A549 (cell line): ENCODE measurements at regions not wholly inside any gene's neighbourhood (a gene's known extent, or its start where the extent isn't known, plus 50 kb on each side); places are given as distances from the start of the nearest gene placed in this dataset.

Source experiments
- ATAC-seq, 2 experiments: fragments of 200-7000 bp in 1 of 2; fragments of >200 bp in 1 of 2; cut with Nextera tagmentation in 1 of 2; cut with Tn5 transposase in 1 of 2; 3 replicates each; pipeline versions ENCODE4 v1.8.0 to v1.9.1; 2018 to 2020; ENCODE audit warnings: mild to moderate bottlenecking in 1 of 2, moderate library complexity in 1 of 2
- CTCF ChIA-PET: fragments of 300-600 bp; sonication (Branson Sonifier 250); formaldehyde crosslinking; extraction: SDS; loops from one replicate; lab custom pipeline; 2021; ENCODE audit warnings: antibody characterized with exemption, inconsistent platforms; lab: Yijun Ruan, JAX
- POLR2A ChIA-PET: fragments of 350-600 bp; formaldehyde crosslinking; extraction: SDS; loops from one replicate; lab custom pipeline; 2021; ENCODE audit warnings: antibody characterized with exemption, inconsistent platforms; lab: Yijun Ruan, JAX
- DNase-seq, 2 experiments: peaks; one replicate each; pipeline versions ENCODE4 v3.0.0 to v3.0.0-alpha.2; 2011 to 2016; ENCODE audit warnings: low read depth in 1 of 2, low spot score in 1 of 2
- FAIRE-seq: peaks from 2 replicates; lab custom pipeline; 2011; peaks lifted over from hg19 to GRCh38; lab: Jason Lieb, UNC
- H3K27ac ChIP-seq, 2 experiments: fragments of >200 bp; sonication (Bioruptor Twin); formaldehyde crosslinking; 3 replicates each; pipeline ENCODE4 v1.5.1; 2016 to 2017
- H3K4me1 ChIP-seq: fragments of >200 bp; sonication (Bioruptor Twin); formaldehyde crosslinking; 3 replicates; pipeline ENCODE4 v1.6.1; 2016
- H3K4me2 ChIP-seq: fragments of >200 bp; sonication (Bioruptor Twin); formaldehyde crosslinking; 3 replicates; pipeline ENCODE4 v1.6.1; 2016
- H3K4me3 ChIP-seq: fragments of >200 bp; sonication (Bioruptor Twin); formaldehyde crosslinking; 3 replicates; pipeline ENCODE4 v1.5.1; 2016
- H3K9me3 ChIP-seq: fragments of >200 bp; sonication (Bioruptor Twin); formaldehyde crosslinking; 3 replicates; pipeline ENCODE4 v1.6.1; 2016
- ATOH8 ChIP-seq: fragments of 250-450 bp; sonication (Bioruptor Pico); IDR thresholded peaks from 2 replicates; pipeline ENCODE4 v1.5.0; 2020; ENCODE audit warnings: low read depth, mild to moderate bottlenecking, moderate library complexity
- BCL3 ChIP-seq: fragments of >200 bp; sonication (Bioruptor Twin); formaldehyde crosslinking; IDR thresholded peaks from 3 replicates; pipeline ENCODE4 v1.6.1; 2016
- BHLHE40 ChIP-seq: IDR thresholded peaks from 2 replicates; pipeline ENCODE4 v1.6.1; 2012; ENCODE audit warnings: low read depth, low read length, inconsistent platforms
- CBX2 ChIP-seq: fragments of 200-600 bp; sonication (generic); IDR thresholded peaks from 2 replicates; pipeline ENCODE4 v1.6.1; 2016; ENCODE audit warnings: low read depth, mild to moderate bottlenecking, borderline replicate concordance
- CEBPB ChIP-seq, 2 experiments: fragments of >200 bp in 1 of 2; sonication (Bioruptor Twin) in 1 of 2; formaldehyde crosslinking in 1 of 2; IDR thresholded peaks; 2 replicates each; pipeline ENCODE4 v1.6.1; 2012 to 2016
- CHD4 ChIP-seq: fragments of 200-600 bp; sonication (generic); IDR thresholded peaks from 2 replicates; pipeline ENCODE4 v1.6.1; 2016; ENCODE audit warnings: antibody characterized with exemption, mild to moderate bottlenecking, borderline replicate concordance
- EP300 ChIP-seq, 2 experiments: fragments of >200 bp; sonication (Bioruptor Twin); formaldehyde crosslinking; IDR thresholded peaks; 2 replicates in 1 of 2; 3 replicates in 1 of 2; pipeline ENCODE4 v1.6.1; 2016 to 2017
- GATA3 ChIP-seq: IDR thresholded peaks from 2 replicates; pipeline ENCODE4 v1.6.1; 2012; ENCODE audit warnings: borderline replicate concordance
- HDAC2 ChIP-seq: fragments of 200-600 bp; sonication (generic); IDR thresholded peaks from 2 replicates; pipeline ENCODE4 v1.6.1; 2016
- HMGXB4 ChIP-seq: fragments of 250-450 bp; sonication (Bioruptor Pico); IDR thresholded peaks from 2 replicates; pipeline ENCODE4 v1.5.0; 2021; ENCODE audit warnings: mild to moderate bottlenecking, moderate library complexity, borderline replicate concordance
- JUN ChIP-seq, 2 experiments: fragments of >200 bp; sonication (Bioruptor Twin); formaldehyde crosslinking; IDR thresholded peaks; 2 replicates in 1 of 2; 3 replicates in 1 of 2; pipeline ENCODE4 v1.6.1; 2016 to 2017
- KDM1A ChIP-seq: fragments of 200-600 bp; sonication (generic); IDR thresholded peaks from 2 replicates; pipeline ENCODE4 v1.6.1; 2016; ENCODE audit warnings: low read depth, mild to moderate bottlenecking
- MAX ChIP-seq: IDR thresholded peaks from 2 replicates; pipeline ENCODE4 v1.6.1; 2012
- NR3C1 ChIP-seq: fragments of >200 bp; sonication (Bioruptor Twin); formaldehyde crosslinking; IDR thresholded peaks from 3 replicates; pipeline ENCODE4 v1.6.1; 2017
- RAD21 ChIP-seq, 2 experiments: fragments of >200 bp in 1 of 2; sonication (Bioruptor Twin) in 1 of 2; formaldehyde crosslinking in 1 of 2; IDR thresholded peaks in 1 of 2; conservative IDR thresholded peaks in 1 of 2; 2 replicates in 1 of 2; 3 replicates in 1 of 2; pipeline ENCODE4 v1.6.1; 2012 to 2018; ENCODE audit warnings: inconsistent platforms in 1 of 2
- RFX5 ChIP-seq: fragments of 450-650 bp; IDR thresholded peaks from 2 replicates; pipeline ENCODE4 v1.7.1; 2014; ENCODE audit warnings: antibody characterized with exemption, mild to moderate bottlenecking, moderate library complexity
- USF2 ChIP-seq: fragments of 450-650 bp; IDR thresholded peaks from 2 replicates; pipeline ENCODE4 v1.6.1; 2014; ENCODE audit warnings: antibody characterized with exemption
- ZC3H11A ChIP-seq: fragments of 450-650 bp; IDR thresholded peaks from 2 replicates; pipeline ENCODE4 v1.6.1; 2014; ENCODE audit warnings: antibody characterized with exemption, mild to moderate bottlenecking
- WGBS: methylation state at CpG from one replicate; pipeline ENCODE4 v1.1.6; 2017; ENCODE audit errors: missing lambda C conversion rate; 5-methylcytosine and 5-hydroxymethylcytosine counted together

GRCh38 chr14:51443195-51444018 lies 203.4 kb downstream of the TMX1 start:
- no peak for ATAC-seq
- ChIA-PET POLR2A (interaction anchor here (0.5 kb wide), 1 partner anchor 45 kb away, joined by 3 read pairs; no protein-coding TSS in a partner anchor), CTCF (interaction anchor here (0.9 to 1.6 kb wide), 6 partner anchors 10 to 209 kb away, joined by 3 to 5 read pairs (median 3); partner anchors contain the start of gene FRMD6)
- Histone ChIP-seq H3K4me2 (peak overlapping the region; percentile 61), H3K27ac (peak overlapping the region; percentile 23 to 62; a peak in 4 of 6 replicates), H3K4me3 (no peak overlapping the region), H3K9me3 (no peaks in the 10 kb centered on the region), H3K4me1 (peaks cover 25% of the 10 kb centered on the region)
- 77% methylated on average over 5 of the region's 5 CpGs for WGBS
- no peak for DNase-seq
- TF ChIP-seq KDM1A (no peak), CBX2 (no peak), HMGXB4 (CRISPR knock-in tag) (no peak), RFX5 (no peak), NR3C1 (no peak), EP300 (IDR thresholded peaks at IDR 0.05) (no peak), BHLHE40 (no peak), BCL3 (no peak), CHD4 (no peak), CEBPB (IDR thresholded peaks at IDR 0.05) (no peak), USF2 (no peak), HDAC2 (no peak), ZC3H11A (no peak)
- FAIRE-seq = no peak

GRCh38 chr14:51444353-51445000 lies 204.4 kb downstream of the TMX1 start:
- Histone ChIP-seq H3K9me3 (no peaks in the 10 kb centered on the region), H3K4me2 (no peak overlapping the region), H3K4me3 (no peak overlapping the region), H3K4me1 (peaks cover 25% of the 10 kb centered on the region), H3K27ac (0 out of 6 replicates have a peak overlapping the region, but pooled peaks of 1 of the 2 experiments have one; percentile 11)
- DNase-seq (no peak), ATAC-seq (no peak), FAIRE-seq (no peak)
- TF ChIP-seq RAD21 (conservative IDR thresholded peaks at IDR 0.05 in 1 of 2, IDR thresholded peaks at IDR 0.05 in 1 of 2) (no peak), GATA3 (no peak), JUN (IDR thresholded peaks at IDR 0.05) (no peak), MAX (no peak), ATOH8 (no peak)
- POLR2A ChIA-PET = no interaction called here
- 80% methylated on average over 9 of the region's 9 CpGs for WGBS
- CTCF ChIA-PET = interaction anchor here (0.8 to 1.1 kb wide), 6 partner anchors 11 to 333 kb away, joined by 3 read pairs; no protein-coding TSS in a partner anchor
